KBM-7 (cell line): ENCODE measurements at regions not wholly inside any gene's neighbourhood (a gene's known extent, or its start where the extent isn't known, plus 50 kb on each side); places are given as distances from the start of the nearest gene placed in this dataset.
"Not testable (repeated sequence)": the region's sequence is repeated elsewhere in the genome, so short reads cannot be mapped to it uniquely, and the experiment has no call there.

ENCODE experiments used
- DNase-seq: peaks from one replicate; pipeline ENCODE4 v3.0.0-alpha.2; 2015
- in situ Hi-C: fragments of 300-500 bp; cut with MboI; formaldehyde crosslinking; loops from 2 replicates; pipeline ENCODE4 v1.14.3; 2020; ENCODE audit warnings: low sequenced_read_pairs, low pct_unique_long_range_greater_than_20kb, mixed read lengths

GRCh38 chr2:125172181-125172580, 1147.1 kb downstream of the CNTNAP5 start:
- in situ Hi-C loops, result no loop called here
- no peak for DNase-seq

- in situ Hi-C loops, result no loop called here
- DNase-seq, result no peak
Observed at GRCh38 chr2:125175415-125175814, 1150.3 kb downstream of the CNTNAP5 start.

GRCh38 chr2:125185691-125186270, 1160.7 kb downstream of the CNTNAP5 start:
- no peak for DNase-seq
- in situ Hi-C loops, result no loop called here

GRCh38 chr2:125207431-125207830, 1182.3 kb downstream of the CNTNAP5 start:
- no peak for DNase-seq
- in situ Hi-C loops, result no loop called here

- in situ Hi-C loops, result no loop called here
- DNase-seq, result no peak
Observed at GRCh38 chr2:125216321-125216720, 1191.2 kb downstream of the CNTNAP5 start.

- DNase-seq, result no peak
- in situ Hi-C loops, result no loop called here
Observed at GRCh38 chr2:125224188-125224587, 1199.1 kb downstream of the CNTNAP5 start.

GRCh38 chr2:125224830-125225229, 1199.7 kb downstream of the CNTNAP5 start:
- no peak for DNase-seq
- in situ Hi-C loops, result no loop called here

GRCh38 chr2:125227843-125228392, 1202.8 kb downstream of the CNTNAP5 start:
- in situ Hi-C loops, result no loop called here
- no peak for DNase-seq

- no peak for DNase-seq
- in situ Hi-C loops, result no loop called here
Observed at GRCh38 chr2:125240870-125241269, 1215.8 kb downstream of the CNTNAP5 start.

- in situ Hi-C loops, result no loop called here
Observed at GRCh38 chr2:125243074-125243473, 1218.0 kb downstream of the CNTNAP5 start.

GRCh38 chr2:125254010-125254409, 1228.9 kb downstream of the CNTNAP5 start:
- in situ Hi-C loops, result no loop called here
- no peak for DNase-seq

More at GRCh38 chr2:125243074-125243473, 1218.0 kb downstream of the CNTNAP5 start:
- no peak for DNase-seq

GRCh38 chr2:125259451-125259850, 1234.4 kb downstream of the CNTNAP5 start:
- DNase-seq, result no peak
- in situ Hi-C loops, result no loop called here

GRCh38 chr2:125260366-125260930, 1235.4 kb downstream of the CNTNAP5 start:
- in situ Hi-C loops, DNase-seq: not testable (repeated sequence)

- no peak for DNase-seq
- in situ Hi-C loops, result no loop called here
Observed at GRCh38 chr2:125264453-125264852, 1239.4 kb downstream of the CNTNAP5 start.

GRCh38 chr2:125267683-125268082, 1242.6 kb downstream of the CNTNAP5 start:
- in situ Hi-C loops, result no loop called here
- DNase-seq, result no peak

GRCh38 chr2:125272651-125273050, 1247.6 kb downstream of the CNTNAP5 start:
- no peak for DNase-seq
- in situ Hi-C loops, result no loop called here

- in situ Hi-C loops, result no loop called here
- no peak for DNase-seq
Observed at GRCh38 chr2:125274718-125275117, 1249.6 kb downstream of the CNTNAP5 start.

- DNase-seq, result no peak
- in situ Hi-C loops, result no loop called here
Observed at GRCh38 chr2:125280265-125280664, 1255.2 kb downstream of the CNTNAP5 start.

GRCh38 chr2:125281242-125281641, 1256.2 kb downstream of the CNTNAP5 start:
- in situ Hi-C loops, result no loop called here

GRCh38 chr2:125296742-125297141, 1271.7 kb downstream of the CNTNAP5 start:
- in situ Hi-C loops, result no loop called here
- no peak for DNase-seq

More at GRCh38 chr2:125281242-125281641, 1256.2 kb downstream of the CNTNAP5 start:
- DNase-seq, result no peak
